Stimulated activated CD4-positive, alpha-beta T cell treated with anti-CD3 and anti-CD28 coated beads, Interleukin-2, amount 100 ng/mL, for 24 hours (primary cell): ENCODE measurements at regions not wholly inside any gene's neighbourhood (a gene's known extent, or its start where the extent isn't known, plus 50 kb on each side); places are given as distances from the start of the nearest gene placed in this dataset.
"Not testable (repeated sequence)": the region's sequence is repeated elsewhere in the genome, so short reads cannot be mapped to it uniquely, and the experiment has no call there.

Source experiments
- DNase-seq, 2 donors: peaks; one replicate each; pipeline ENCODE4 v3.0.0-alpha.2; 2020

GRCh38 chr3:182143903-182144302 lies 432.2 kb downstream of the SOX2 start:
- DNase-seq = no peak

DNA sequence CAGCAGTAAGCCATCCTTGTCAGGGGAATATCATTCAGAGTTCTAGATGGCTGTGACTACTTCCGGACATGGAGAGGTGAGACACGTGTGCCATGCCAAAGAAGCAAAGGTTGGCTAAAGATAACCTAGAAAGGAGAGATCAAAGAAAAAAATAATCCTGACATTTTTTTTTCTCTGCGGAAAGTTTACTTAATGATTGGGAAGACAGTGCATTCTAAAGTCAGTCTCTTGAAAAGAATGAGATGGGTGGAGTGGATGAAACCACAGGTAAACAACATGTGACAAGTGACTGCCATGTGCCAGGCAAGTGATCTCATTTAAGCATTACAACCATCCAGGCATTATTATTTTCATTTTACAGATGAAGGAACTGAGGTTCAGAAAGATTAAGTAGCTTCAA lies 436.6 kb downstream of the SOX2 start:
- DNase-seq = no peak

- no peak for DNase-seq
Observed at GRCh38 chr3:182149594-182149993, 437.9 kb downstream of the SOX2 start.

DNA sequence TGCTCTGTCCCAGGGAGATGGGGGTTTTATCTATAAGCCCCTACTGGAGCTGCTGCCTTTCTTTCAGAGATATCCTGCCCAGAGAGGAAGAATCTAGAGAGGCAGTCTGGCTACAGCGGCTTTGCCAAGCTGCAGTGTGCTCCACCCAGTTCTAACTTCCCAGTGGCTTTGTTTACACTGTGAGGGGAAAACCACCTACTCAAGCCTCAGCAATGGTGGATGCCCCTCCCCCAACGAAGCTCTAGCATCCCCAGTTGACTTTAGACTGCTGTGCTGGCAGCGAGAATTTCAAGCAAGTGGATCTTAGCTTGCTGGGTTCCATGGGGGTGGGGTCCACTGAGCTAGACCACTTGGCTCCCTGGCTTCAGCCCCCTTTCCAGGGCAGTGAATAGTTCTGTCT lies 444.6 kb downstream of the SOX2 start:
- DNase-seq = not testable (repeated sequence)

GRCh38 chr3:182165234-182165633 lies 453.5 kb downstream of the SOX2 start:
- DNase-seq = no peak

- DNase-seq = no peak
Observed at GRCh38 chr3:182172534-182172933, 460.8 kb downstream of the SOX2 start.

DNA sequence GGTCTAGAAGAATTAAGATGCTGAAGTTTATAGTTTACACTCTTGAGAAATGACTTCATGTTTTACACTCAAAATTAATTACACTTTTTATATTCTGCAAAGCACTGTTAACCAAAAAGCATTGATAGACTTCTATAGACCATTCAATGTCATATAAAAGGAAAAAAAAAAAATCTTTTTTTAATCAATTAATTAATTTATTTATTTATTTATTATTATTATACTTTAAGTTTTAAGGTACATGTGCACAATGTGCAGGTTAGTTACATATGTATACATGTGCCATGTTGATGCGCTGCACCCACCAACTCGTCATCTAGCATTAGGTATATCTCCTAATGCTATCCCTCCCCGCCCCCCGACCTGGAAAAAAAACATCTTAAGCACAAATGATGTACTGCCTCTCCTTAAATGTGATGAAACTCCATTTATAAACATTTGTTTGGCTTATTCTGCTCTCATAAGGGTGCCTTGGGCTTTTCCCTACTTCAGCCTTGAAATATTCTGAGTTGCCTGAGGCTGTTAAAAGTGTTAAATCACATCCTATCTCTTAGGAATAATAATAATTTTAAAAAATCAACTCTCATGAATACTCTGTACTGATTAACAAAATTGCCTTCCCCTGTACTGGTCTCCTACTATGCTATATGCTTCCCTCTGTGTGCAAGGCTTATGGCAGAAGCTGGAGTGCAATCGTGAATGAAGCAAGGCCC lies 466.9 kb downstream of the SOX2 start:
- no peak for DNase-seq

GRCh38 chr3:182179631-182180030 lies 467.9 kb downstream of the SOX2 start:
- no peak for DNase-seq

- DNase-seq = no peak
Observed at GRCh38 chr3:182180654-182181385, 469.1 kb downstream of the SOX2 start.

DNA sequence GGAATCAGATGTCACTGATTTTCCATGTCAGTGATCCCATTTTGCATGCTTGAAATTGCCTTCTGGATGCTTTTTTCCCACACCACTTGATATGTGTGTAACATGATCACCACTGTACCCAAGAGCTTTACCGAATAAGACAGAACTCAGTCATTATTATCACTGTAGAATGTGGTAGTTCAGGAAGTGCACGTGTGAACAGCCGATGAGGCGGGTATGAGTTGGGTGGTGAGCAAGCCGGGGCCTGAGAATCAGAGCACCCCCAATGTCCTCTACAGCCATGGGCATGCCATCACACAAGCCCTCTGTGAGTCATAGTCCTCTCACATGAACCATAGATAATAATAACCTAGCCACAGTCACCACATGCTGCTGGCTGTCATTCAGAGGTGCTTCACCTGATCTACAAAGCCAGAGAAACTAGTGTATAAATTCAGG lies 470.8 kb downstream of the SOX2 start:
- DNase-seq = no peak

DNA sequence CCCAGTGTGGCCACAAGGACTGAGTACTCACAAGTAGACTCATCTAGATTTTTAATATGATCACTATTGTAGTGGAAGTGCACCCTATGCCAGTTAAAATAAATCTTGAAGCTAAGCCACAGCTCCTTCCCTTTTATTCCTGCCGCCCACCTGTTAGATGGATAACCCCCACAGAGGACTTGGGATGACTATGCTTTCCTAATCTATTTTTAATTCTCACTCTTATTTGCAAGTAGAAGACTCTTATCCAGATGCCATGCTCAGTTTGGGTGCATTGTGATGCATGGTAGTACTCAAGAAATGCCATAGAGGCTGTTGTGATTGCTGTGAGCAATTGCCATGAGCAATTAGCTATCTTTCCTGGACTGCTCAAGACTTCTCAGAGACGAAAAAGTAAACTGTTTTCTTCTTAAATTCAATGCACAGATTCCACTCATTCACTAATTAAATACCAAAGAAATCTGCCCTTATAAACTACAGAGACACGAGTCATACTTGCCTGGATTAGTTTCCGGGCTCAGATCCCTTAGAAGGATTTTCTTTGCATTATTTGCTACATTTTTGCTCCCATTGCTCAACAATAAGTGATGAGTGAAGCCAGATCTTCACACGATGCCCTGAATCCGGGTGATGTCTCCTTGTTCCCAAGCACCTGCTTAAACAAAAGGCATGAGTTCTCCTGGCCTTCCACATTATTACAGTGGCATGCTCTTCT lies 472.1 kb downstream of the SOX2 start:
- no peak for DNase-seq

GRCh38 chr3:182185313-182185712 lies 473.6 kb downstream of the SOX2 start:
- DNase-seq = no peak

GRCh38 chr3:182190056-182190455 lies 478.3 kb downstream of the SOX2 start:
- DNase-seq = no peak

DNA sequence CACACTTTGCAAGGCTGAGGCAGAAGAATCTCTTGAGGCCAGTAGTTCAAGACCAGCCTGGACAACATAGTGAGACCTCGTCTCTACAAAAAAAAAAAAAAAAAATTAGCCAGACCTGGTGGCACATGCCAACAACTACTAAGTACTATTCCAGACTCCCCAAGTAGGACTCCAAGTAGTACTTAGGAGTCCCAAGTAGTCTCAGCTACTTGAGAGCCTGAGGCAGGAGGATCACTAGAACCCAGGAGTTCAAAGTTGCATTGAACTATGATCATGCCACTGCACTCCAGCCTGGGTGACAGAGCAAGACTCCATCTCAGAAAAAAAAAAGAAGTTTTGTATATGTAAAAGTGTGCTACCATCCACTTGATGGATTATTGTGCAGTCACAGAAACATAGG lies 486.6 kb downstream of the SOX2 start:
- DNase-seq = no peak

DNA sequence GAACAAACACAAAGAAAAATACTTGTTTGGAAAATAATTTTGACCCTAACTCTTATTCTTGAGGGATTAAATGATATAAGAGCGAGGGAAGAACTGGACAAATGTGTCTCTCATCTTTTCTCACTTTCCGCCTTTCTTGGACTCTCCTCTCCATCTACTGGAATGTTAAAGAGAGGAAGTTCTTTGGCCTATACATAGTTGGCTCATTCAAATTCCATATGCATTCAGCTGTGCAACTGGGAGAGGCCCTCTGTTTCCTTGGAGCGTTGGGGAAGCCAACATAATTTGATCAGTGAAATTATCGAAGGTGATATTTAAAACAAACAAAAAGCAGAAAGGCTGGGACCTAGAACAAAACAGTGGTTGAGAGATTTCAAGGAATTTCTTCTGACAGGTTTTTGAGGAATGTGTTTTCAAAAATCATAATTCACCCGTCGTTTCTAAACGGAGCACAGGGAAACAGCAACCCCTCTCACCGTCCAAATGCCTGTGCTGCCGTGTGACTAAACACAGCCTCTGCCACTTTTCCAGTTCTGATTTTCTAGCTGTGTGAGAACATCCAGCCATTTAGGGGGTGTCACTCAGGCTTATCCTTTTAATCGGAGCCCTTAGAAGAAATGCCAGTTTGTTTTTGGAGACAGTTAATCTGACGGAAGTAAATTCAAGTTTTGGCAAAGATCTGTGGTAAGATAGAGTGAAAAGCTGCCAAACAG lies 489.9 kb downstream of the SOX2 start:
- no peak for DNase-seq

DNA sequence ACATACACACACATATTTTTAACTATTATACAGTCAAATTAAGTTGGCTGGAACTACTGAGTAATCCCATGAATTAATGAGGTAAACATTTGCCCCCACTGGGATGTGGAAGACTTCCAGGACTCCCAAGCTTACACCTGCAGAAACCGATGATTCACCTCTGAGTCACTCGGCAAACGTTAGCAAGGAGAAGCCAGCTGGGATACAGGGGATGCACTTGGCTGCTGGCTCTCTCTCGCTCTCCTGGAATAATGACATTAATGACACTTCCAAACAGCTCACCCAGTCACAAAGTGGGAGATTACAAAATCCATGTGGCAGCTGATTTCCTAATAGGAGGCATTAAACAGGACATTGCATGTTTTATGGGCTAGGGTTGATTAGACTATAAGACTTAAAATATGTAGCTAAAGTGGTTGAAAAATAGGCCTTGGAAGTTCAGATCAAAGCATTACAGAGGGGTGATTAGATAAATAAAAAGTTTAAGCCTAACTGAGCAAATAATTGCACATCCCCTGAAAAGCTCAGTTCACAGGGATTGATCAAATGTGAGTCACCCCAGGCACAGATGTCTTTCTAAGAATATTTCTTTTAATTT lies 500.9 kb downstream of the SOX2 start:
- DNase-seq = no peak

DNA sequence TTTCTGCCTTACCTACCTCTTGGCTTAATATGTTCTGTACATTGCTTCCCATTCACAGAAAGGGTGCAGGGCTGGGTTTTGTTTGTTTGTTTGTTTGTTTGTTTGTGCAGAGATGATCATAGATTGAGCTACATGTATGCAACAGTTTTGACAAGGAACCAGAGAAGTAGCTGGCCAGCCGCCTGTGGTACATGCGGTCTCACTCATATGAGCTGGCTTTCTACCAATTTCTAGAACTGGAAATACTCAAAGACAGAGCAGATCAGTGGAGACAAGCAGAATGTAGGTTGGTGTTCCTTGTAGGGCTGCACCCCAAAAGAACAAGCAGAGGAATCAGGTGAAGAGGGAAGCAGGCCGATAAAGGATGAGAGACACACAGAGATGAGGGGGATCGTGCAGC lies 502.7 kb downstream of the SOX2 start:
- DNase-seq = no peak

DNA sequence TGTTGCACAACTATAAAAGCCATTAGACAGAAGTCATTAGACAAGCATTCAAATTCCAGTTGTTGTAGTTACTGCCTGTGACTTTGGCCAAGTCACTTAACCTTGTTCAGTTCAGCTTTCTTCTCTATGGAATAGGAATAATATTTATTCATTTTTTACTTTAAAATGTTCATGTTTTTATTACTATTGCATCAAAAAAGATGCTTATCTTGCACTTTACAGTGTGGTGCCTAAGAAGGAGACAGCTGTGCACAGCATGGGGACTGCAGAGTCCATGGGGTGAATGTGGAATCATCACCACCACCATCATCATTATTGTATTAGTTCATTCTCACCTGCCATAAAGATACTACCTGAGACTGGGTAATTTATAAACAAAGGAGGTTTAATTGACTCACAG lies 504.2 kb downstream of the SOX2 start:
- DNase-seq = no peak

DNA sequence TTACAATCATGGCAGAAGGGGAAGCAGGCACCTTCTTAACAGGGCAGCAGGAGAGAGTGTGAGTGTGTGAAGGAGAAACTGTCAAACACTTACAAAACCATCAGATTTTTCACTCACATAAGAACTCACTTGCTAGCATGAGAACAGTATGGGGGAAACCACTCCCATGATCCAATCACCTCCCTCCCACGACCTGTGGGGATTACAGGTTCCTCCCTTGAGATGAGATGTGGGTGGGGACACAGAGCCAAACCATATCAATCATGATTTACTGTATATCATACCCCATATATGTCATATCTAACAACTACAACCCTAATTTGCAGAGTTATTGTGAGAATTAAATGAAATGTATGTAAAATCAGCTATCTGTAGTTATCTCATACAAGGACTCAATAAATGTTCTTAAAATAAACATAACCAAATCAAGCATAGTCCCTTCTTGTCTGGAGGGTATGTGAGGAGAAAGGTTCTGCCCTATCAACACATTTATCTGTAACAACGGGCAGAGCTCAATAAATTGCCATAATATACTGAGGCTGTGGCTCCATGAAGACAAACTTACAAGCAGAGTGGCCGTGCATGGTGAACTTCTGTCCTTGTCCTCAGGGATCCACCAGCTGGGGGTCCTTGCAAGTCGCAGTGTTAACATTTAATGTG lies 504.7 kb downstream of the SOX2 start:
- DNase-seq = no peak

DNA sequence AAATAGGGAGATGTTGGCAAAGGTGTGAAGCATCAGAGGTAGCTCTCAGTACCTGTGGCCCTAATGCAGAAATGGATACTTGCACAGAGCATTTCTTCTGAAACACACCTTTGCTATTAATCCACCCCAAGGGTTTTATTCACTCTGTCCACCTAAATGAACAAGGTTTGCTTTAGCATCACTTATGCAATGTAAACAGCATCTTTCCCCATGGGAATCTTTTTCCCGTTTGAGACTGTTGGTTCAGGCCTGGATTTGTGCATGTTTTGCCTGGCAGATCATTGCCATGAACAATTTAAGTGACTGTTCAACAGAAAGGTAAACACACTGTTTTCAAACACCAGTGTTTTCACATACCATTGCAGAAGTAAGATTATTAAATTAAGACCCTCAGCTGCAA lies 508.3 kb downstream of the SOX2 start:
- DNase-seq = no peak

DNA sequence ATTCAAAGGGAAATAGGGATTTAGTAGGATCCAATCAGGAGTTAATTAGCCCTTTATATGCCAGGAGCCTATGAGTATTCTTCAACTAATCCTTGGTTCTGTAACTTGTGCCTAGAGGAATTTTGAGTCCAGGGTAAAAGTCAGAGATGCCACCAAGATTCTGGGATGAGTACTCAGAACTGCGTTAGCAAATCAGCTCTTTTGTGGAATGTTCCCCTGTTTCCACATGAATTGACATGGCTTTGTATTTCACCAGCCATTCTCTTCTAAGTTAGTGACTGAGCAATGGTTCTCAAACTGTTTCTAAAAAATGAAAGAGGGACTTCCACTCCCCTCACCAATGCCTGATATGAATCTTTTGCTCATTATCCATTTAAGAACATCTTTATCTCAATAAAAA lies 508.7 kb downstream of the SOX2 start:
- no peak for DNase-seq

DNA sequence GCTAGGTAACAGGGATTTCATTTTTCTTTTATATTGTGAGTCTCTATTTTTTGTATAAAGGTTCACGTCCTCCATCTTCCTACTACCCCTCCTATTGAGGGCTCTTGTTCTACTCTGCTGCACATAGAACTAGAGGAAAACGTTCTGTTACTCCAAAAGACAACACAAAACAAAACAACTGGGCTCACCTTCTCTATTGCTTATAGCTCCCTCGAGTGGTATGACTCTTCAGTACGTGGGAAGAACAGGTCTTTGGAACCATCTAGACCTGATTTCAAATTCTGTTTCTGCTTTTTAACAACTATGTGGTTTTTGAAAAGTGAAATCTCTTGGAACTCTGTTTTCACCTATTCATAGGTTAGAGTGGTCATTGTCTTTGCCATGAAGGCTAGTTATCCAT lies 515.3 kb downstream of the SOX2 start:
- DNase-seq = no peak
